Smooth muscle cell (in vitro differentiated cells): ENCODE measurements at regions not wholly inside any gene's neighbourhood (a gene's known extent, or its start where the extent isn't known, plus 50 kb on each side); places are given as distances from the start of the nearest gene placed in this dataset.

Experiments used
- DNase-seq: peaks from one replicate; lab custom pipeline; 2025; ENCODE audit not compliant: unreplicated experiment; lab: John Stamatoyannopoulos, UW
- H2AFZ ChIP-seq: fragments of 200-600 bp; sonication (generic); 2 replicates; pipeline ENCODE4 v1.6.0; 2016; ENCODE audit warnings: antibody characterized with exemption, low read depth, mild to moderate bottlenecking
- H3F3A ChIP-seq: fragments of 200-600 bp; sonication (generic); 2 replicates; pipeline ENCODE4 v1.6.0; 2017; ENCODE audit warnings: antibody characterized with exemption, low read depth
- H3K27ac ChIP-seq: fragments of 200-600 bp; sonication (generic); 2 replicates; pipeline ENCODE4 v1.5.1; 2016; ENCODE audit warnings: low read depth, mild to moderate bottlenecking
- H3K27me3 ChIP-seq: fragments of 200-600 bp; sonication (generic); 2 replicates; pipeline ENCODE4 v1.6.1; 2016; ENCODE audit warnings: low read depth, mild to moderate bottlenecking
- H3K36me3 ChIP-seq: fragments of 200-600 bp; sonication (generic); 2 replicates; pipeline ENCODE4 v1.5.1; 2016; ENCODE audit warnings: low read depth
- H3K4me1 ChIP-seq: fragments of 200-600 bp; sonication (generic); 2 replicates; pipeline ENCODE4 v1.5.1; 2016; ENCODE audit warnings: low read depth
- H3K4me2 ChIP-seq: fragments of 200-600 bp; sonication (generic); 2 replicates; pipeline ENCODE4 v1.6.0; 2016; ENCODE audit warnings: mild to moderate bottlenecking
- H3K4me3 ChIP-seq: fragments of 200-600 bp; sonication (generic); 2 replicates; pipeline ENCODE4 v1.5.1; 2016; ENCODE audit warnings: mild to moderate bottlenecking
- H3K79me2 ChIP-seq: fragments of 200-600 bp; sonication (generic); 2 replicates; pipeline ENCODE4 v1.6.0; 2016; ENCODE audit warnings: low read depth, mild to moderate bottlenecking
- H3K9ac ChIP-seq: fragments of 200-600 bp; sonication (generic); 2 replicates; pipeline ENCODE4 v1.6.0; 2016; ENCODE audit warnings: low read depth
- H3K9me3 ChIP-seq: fragments of 200-600 bp; sonication (generic); replicated peaks from 2 replicates; pipeline ENCODE4 v1.5.1; 2016; ENCODE audit warnings: low read depth
- H4K20me1 ChIP-seq: fragments of 200-600 bp; sonication (generic); 2 replicates; pipeline ENCODE4 v1.6.0; 2016; ENCODE audit warnings: low read depth
- CTCF ChIP-seq: fragments of 200-600 bp; sonication (generic); IDR thresholded peaks from 2 replicates; pipeline ENCODE4 v1.5.1; 2017; ENCODE audit warnings: borderline replicate concordance, mild to moderate bottlenecking, antibody characterized with exemption; ENCODE audit not compliant: insufficient read depth, poor library complexity, severe bottlenecking
- WGBS: methylation state at CpG from one replicate; pipeline ENCODE4 v1.1.7; 2016; ENCODE audit warnings: low lambda C conversion rate; 5-methylcytosine and 5-hydroxymethylcytosine counted together

- H2AFZ ChIP-seq: no peak overlapping the region
- H3F3A ChIP-seq: no peaks in the 10 kb centered on the region
- H3K9ac ChIP-seq: no peak overlapping the region
- peaks cover 6% of the 10 kb centered on the region for H3K4me1 ChIP-seq
- no peaks in the 10 kb centered on the region for H4K20me1 ChIP-seq
- H3K9me3 ChIP-seq: no peaks in the 10 kb centered on the region
- no peak for DNase-seq
- 79% methylated on average over 1 of the region's 1 CpG for WGBS
- no peaks in the 10 kb centered on the region for H3K36me3 ChIP-seq
- no peak overlapping the region for H3K4me2 ChIP-seq
- no peaks in the 10 kb centered on the region for H3K27me3 ChIP-seq
- no peak overlapping the region for H3K27ac ChIP-seq
- H3K4me3 ChIP-seq: no peak overlapping the region
- H3K79me2 ChIP-seq: no peaks in the 10 kb centered on the region
- no peak for TF ChIP-seq CTCF
Observed at GRCh38 chr12:98057701-98058100, 457.7 kb upstream of the TMPO start.

- H3F3A ChIP-seq: no peaks in the 10 kb centered on the region
Observed at GRCh38 chr12:98058213-98058612, 457.2 kb upstream of the TMPO start.

GRCh38 chr12:98058838-98059237 is 456.6 kb upstream of the TMPO start:
- no peak for TF ChIP-seq CTCF
- H4K20me1 ChIP-seq: no peaks in the 10 kb centered on the region

More at GRCh38 chr12:98058213-98058612, 457.2 kb upstream of the TMPO start:
- Histone ChIP-seq H2AFZ (no peak overlapping the region), H3K79me2 (no peaks in the 10 kb centered on the region), H3K9me3 (no peaks in the 10 kb centered on the region), H3K36me3 (no peaks in the 10 kb centered on the region), H3K9ac (no peak overlapping the region), H4K20me1 (no peaks in the 10 kb centered on the region), H3K4me1 (peaks cover 6% of the 10 kb centered on the region), H3K4me3 (no peak overlapping the region), H3K27ac (no peak overlapping the region), H3K4me2 (no peak overlapping the region), H3K27me3 (no peaks in the 10 kb centered on the region)
- no peak for DNase-seq
- no peak for TF ChIP-seq CTCF
- 90% methylated on average over 4 of the region's 4 CpGs for WGBS

GRCh38 chr12:98059659-98060343 is 455.6 kb upstream of the TMPO start:
- Histone ChIP-seq H3K9ac (no peak overlapping the region), H3K27ac (no peak overlapping the region), H3K4me3 (no peak overlapping the region), H4K20me1 (no peaks in the 10 kb centered on the region), H3K79me2 (no peaks in the 10 kb centered on the region), H3K36me3 (no peaks in the 10 kb centered on the region), H3K27me3 (no peaks in the 10 kb centered on the region), H3F3A (no peaks in the 10 kb centered on the region), H3K9me3 (no peaks in the 10 kb centered on the region), H3K4me2 (no peak overlapping the region), H3K4me1 (peaks cover 6% of the 10 kb centered on the region), H2AFZ (no peak overlapping the region)
- WGBS: 91% methylated on average over 2 of the region's 2 CpGs
- TF ChIP-seq CTCF: no peak
- no peak for DNase-seq

More at GRCh38 chr12:98058838-98059237, 456.6 kb upstream of the TMPO start:
- no peak overlapping the region for H3K9ac ChIP-seq
- no peak for DNase-seq
- H3K4me1 ChIP-seq: peaks cover 6% of the 10 kb centered on the region
- H3K36me3 ChIP-seq: no peaks in the 10 kb centered on the region
- H3K4me2 ChIP-seq: no peak overlapping the region
- H3K27me3 ChIP-seq: no peaks in the 10 kb centered on the region
- no peak overlapping the region for H3K4me3 ChIP-seq
- no peak overlapping the region for H2AFZ ChIP-seq
- WGBS: 82% methylated on average over 3 of the region's 3 CpGs
- H3K79me2 ChIP-seq: no peaks in the 10 kb centered on the region
- no peak overlapping the region for H3K27ac ChIP-seq
- H3F3A ChIP-seq: no peaks in the 10 kb centered on the region
- H3K9me3 ChIP-seq: no peaks in the 10 kb centered on the region
